C1 segment of cervical spinal cord (tissue), 14 donors: ENCODE measurements at regions not wholly inside any gene's neighbourhood (a gene's known extent, or its start where the extent isn't known, plus 50 kb on each side); places are given as distances from the start of the nearest gene placed in this dataset.
"Not testable (repeated sequence)": the region's sequence is repeated elsewhere in the genome, so short reads cannot be mapped to it uniquely, and the experiment has no call there.

ENCODE experiments used
- DNase-seq, 14 donors: peaks; one replicate each; lab custom pipeline; 2025; lab: John Stamatoyannopoulos, UW

DNA sequence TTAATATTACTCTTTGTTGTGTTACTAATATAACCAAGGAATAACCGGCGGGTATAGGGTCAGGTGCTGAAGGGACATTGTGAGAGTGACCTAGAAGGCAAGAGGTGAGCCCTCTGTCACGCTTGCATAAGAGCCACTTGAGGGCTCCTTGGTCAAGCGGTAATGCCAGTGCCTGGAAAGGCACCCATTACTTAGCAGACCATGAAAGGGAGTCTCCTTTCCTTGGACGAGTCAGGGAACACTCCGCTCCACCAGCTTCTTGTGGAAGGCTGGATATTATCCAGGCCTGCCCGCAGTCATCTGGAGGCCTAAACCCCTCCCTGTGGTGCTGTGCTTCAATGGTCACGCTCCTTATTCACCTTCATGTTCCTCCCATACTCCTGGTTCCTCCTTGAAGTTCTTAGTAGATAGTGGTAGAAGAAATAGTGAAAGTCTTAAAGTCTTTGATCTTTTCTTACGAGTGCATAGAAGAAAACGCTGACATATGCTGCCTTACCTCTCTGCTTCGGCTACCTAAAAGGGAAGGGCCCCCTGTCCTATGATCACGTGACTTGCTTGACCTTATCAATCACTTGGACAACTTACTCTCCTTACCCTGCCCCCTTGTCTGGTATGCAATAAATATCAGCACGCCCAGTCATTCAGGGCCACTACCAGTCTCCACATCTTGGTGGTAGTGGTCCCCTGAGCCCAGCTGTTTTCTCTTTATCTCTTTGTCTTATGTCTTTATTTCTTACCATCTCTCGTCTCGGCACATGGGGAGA, 59.6 kb upstream of the DMRTB1 start:
- not testable (repeated sequence) for DNase-seq

GRCh38 chr1:53400761-53401674, 58.2 kb upstream of the DMRTB1 start:
- DNase-seq, result no peak

- no peak for DNase-seq
Measured at GRCh38 chr1:53401813-53402745, 57.1 kb upstream of the DMRTB1 start.

DNA sequence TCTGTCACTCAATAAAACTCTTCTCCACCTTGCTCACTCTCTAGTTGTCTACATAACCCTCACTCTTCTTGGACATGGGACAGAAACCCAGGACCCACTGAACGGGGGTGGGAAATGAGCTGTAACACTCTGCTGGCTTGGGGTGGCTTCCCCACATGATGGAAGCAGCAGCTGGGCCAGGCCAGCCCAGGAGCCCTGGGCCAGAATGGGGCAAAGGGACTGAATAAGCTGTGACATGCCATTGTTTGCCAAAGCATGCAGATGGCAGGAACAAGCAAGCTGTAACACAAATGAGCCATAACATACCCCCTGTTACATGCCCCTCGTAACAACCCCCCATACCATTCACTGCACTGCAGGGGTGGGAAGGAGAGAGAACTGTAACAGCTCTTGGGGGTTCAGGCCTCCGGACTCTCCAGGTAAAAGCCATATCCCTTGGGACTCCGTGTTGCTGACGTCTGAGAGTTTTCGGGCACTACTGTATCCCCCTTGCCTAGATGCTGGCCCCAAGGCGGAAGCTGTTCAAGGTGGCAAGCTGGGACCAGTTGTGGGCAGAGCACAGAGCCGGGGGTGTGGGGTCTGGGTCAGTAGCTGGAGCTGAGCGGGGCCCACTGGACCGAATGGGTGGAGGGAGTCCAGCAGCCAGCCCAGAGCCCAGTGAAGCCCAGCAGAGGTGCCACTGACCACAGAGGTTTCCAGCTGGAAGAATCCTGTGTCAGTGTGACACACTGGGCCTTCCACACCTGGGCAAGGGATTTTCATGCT, 56.1 kb upstream of the DMRTB1 start:
- DNase-seq, result no peak

GRCh38 chr1:53405737-53406136, 53.5 kb upstream of the DMRTB1 start:
- DNase-seq, result no peak

DNA sequence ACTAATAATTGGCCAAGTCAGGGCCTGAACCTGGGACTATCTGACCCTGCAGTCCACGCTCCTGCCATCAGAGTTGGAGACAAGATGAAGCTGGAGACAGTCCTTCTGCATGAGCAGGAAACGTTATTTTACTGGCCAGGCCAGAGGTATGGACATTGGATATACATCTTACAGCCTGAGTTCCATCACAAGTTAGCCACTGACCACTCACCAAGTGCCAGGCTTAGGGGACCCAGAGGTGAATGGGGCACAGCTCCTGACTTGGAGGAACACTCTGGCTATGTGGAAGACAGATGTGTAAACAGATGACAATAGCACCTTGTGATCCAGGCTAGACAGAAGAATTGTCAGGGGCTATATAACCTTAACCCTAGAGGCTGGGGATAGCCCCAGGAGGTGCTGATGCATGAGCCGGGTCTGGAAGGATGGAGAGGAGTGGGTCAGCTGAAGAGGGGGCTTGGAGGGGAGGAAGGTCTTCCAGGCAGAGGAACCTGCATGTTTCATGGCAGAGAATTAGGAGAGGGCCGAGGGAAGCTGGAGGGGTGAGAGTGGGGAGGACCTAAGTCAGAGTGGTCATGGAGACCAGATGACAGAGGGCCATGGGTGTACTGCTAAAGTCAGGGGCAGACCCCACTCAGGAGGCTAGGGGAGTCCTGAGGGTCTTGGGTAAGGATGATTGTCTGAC, 52.5 kb upstream of the DMRTB1 start:
- no peak for DNase-seq

- DNase-seq, result no peak
Measured at GRCh38 chr1:53408013-53408754, 51.0 kb upstream of the DMRTB1 start.

DNA sequence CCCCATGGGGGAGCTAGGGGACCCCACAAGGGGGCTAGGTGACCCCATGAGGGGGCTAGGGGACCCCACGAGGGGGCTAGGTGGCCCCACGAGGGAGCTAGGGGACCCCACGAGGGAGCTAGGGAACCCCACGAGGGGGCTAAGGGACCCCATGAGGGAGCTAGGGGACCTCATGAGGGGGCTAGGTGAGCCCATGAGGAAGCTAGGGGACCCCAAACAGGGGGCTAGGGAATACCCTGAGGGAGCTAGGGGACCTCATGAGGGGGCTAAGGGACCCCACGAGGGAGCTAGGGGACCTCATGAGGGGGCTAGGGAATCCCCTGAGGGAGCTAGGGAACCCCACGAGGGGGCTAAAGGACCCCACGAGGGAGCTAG, 50.5 kb upstream of the DMRTB1 start:
- DNase-seq, result no peak

DNA sequence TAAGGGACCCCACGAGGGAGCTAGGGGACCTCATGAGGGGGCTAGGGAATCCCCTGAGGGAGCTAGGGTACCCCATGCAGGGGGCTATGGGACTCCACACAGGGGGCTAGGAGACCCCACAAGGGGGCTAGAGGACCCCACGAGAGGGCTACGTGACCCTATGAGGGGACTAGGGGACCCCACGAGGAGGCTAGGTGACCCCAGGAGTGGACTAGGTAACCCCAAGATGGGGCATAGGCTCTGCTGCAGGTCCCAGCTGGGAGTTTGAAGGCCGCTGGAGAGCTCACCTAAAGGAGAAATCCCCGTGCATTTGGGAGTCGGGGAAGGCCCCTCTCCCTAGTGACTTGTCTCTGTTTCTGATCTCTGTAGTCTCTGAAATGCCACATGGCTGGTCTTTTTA, 50.0 kb upstream of the DMRTB1 start:
- no peak for DNase-seq
